ENCODE measurements at regions not wholly inside any gene's neighbourhood (a gene's known extent, or its start where the extent isn't known, plus 50 kb on each side); places are given as distances from the start of the nearest gene placed in this dataset.

DNA sequence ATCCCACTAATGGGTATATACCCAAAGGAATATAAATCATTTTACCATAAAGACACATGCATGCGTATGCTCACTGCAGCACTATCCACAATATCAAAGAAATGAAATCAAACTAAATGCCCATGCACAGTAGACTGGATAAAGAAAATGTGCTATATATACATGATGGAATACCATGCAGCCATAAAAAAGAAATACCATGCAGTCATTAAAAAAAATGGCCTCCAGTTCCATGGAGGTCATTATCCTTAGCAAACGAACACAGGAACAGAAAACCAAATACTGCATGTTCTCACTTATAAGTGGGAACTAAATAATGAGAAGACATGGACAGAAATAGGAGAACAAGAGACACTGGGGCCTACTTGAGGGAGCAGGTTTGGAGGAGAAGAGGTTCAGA, 53.6 kb upstream of the SERTAD2 start:
- no peak for TF ChIP-seq SIN3A (IDR thresholded peaks at IDR 0.05; ENCODE audit: borderline replicate concordance, insufficient read depth, low read depth, low read length)
- TF ChIP-seq TCF7L2 (IDR thresholded peaks at IDR 0.05; ENCODE audit: low read depth, low read length) = no peak
- TF ChIP-seq, protein P1, sequence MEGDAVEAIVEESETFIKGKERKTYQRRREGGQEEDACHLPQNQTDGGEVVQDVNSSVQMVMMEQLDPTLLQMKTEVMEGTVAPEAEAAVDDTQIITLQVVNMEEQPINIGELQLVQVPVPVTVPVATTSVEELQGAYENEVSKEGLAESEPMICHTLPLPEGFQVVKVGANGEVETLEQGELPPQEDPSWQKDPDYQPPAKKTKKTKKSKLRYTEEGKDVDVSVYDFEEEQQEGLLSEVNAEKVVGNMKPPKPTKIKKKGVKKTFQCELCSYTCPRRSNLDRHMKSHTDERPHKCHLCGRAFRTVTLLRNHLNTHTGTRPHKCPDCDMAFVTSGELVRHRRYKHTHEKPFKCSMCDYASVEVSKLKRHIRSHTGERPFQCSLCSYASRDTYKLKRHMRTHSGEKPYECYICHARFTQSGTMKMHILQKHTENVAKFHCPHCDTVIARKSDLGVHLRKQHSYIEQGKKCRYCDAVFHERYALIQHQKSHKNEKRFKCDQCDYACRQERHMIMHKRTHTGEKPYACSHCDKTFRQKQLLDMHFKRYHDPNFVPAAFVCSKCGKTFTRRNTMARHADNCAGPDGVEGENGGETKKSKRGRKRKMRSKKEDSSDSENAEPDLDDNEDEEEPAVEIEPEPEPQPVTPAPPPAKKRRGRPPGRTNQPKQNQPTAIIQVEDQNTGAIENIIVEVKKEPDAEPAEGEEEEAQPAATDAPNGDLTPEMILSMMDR (IDR thresholded peaks at IDR 0.05) = no peak
- TF ChIP-seq, protein P2, sequence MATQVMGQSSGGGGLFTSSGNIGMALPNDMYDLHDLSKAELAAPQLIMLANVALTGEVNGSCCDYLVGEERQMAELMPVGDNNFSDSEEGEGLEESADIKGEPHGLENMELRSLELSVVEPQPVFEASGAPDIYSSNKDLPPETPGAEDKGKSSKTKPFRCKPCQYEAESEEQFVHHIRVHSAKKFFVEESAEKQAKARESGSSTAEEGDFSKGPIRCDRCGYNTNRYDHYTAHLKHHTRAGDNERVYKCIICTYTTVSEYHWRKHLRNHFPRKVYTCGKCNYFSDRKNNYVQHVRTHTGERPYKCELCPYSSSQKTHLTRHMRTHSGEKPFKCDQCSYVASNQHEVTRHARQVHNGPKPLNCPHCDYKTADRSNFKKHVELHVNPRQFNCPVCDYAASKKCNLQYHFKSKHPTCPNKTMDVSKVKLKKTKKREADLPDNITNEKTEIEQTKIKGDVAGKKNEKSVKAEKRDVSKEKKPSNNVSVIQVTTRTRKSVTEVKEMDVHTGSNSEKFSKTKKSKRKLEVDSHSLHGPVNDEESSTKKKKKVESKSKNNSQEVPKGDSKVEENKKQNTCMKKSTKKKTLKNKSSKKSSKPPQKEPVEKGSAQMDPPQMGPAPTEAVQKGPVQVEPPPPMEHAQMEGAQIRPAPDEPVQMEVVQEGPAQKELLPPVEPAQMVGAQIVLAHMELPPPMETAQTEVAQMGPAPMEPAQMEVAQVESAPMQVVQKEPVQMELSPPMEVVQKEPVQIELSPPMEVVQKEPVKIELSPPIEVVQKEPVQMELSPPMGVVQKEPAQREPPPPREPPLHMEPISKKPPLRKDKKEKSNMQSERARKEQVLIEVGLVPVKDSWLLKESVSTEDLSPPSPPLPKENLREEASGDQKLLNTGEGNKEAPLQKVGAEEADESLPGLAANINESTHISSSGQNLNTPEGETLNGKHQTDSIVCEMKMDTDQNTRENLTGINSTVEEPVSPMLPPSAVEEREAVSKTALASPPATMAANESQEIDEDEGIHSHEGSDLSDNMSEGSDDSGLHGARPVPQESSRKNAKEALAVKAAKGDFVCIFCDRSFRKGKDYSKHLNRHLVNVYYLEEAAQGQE (IDR thresholded peaks at IDR 0.05; ENCODE audit: insufficient read depth in 1 of 2, low read depth in 2 of 2, low read length in 1 of 2) = no peak
- TF ChIP-seq POLR2AphosphoS5 (IDR thresholded peaks at IDR 0.05; ENCODE audit: low read depth, low read length) = no peak
